Lung microvascular endothelial cell (primary cell): ENCODE measurements at regions not wholly inside any gene's neighbourhood (a gene's known extent, or its start where the extent isn't known, plus 50 kb on each side); places are given as distances from the start of the nearest gene placed in this dataset.
"Not testable (repeated sequence)": the region's sequence is repeated elsewhere in the genome, so short reads cannot be mapped to it uniquely, and the experiment has no call there.

Source experiments
- DNase-seq, 2 donors: peaks; one replicate each; pipeline versions ENCODE4 v3.0.0 to v3.0.0-alpha.2; 2010; ENCODE audit warnings: low read depth in 2 of 2

- DNase-seq, result no peak
Observed at GRCh38 chr10:6984971-6985370, 404.9 kb upstream of the PRKCQ start.

DNA sequence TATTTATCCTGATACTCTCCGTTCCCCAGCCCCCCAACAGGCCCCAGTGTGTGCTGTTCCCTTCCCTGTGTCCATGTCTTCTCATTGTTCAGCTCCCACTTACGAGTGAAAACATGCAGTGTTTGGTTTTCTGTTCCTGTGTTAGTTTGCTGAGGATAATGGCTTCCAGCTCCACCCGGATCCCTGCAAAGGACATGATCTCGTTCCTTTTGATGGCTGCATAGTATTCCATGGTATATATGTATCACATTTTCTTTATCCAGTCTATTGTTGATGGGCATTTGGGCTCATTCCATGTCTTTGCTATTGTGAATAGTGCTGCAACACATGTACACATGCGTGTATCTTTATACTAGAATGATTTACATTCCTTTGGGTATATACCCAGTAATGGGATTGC is 403.9 kb upstream of the PRKCQ start:
- DNase-seq, result not testable (repeated sequence)

DNA sequence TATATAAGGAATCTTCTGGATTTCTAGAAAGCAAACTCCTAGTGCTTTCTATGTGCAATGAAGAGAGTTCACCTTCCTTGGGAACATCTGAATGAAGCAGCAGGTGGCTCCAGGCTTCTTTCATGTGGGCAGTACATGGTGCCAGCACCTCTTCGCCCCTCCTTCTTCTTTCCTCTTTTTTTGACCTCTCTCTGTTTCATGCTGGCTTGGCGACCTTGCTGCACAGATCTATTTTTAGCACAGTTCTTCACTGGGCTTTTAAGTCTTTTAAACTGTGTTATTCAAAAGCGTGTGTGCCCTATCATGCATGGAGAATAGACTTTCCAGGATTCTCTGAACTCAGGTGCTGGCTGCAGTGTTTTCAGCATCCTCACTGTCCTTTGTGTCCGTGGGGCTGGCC is 400.3 kb upstream of the PRKCQ start:
- no peak for DNase-seq

GRCh38 chr10:6979371-6979770 is 399.3 kb upstream of the PRKCQ start:
- no peak for DNase-seq

DNA sequence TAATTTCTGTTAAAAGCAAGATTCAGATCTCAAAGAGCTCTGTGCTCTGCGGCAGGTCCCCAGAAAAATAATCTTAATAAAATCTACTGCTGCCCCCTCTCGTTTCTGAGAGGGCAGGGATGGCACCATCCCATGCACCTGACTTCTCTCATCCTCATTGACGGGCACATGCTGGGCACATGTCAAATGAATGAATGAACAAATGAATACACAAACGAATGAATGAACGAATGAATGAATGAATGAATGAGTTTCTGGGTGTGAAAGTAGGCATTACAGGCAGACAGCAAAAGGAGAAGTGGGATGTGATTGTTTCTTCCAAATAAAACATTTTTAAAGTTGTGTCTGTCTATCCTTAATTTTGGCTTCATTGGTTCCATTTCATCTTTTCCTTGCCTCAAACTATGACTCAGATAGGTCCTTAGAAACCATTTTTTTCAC is 398.1 kb upstream of the PRKCQ start:
- DNase-seq, result no peak

- DNase-seq, result no peak
Observed at GRCh38 chr10:6977398-6978186, 397.5 kb upstream of the PRKCQ start.

DNA sequence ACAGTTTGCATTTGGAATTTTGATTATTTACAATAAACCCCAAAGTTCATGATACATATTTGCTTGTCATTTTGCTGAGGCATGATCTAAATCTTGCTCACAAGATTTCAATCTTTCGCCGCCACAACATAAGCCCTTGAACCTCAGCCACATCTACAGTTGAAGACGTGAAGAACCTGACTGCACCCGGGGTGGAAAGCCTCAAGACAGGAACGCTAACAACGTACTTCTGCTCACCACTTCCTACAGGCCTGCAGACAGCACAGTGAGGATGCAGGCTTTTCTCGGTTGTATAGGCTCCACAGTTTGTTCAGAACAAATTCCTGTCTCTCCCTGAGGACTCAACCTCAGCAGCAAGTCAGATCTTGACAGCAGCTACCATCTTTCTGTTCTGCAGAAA is 393.8 kb upstream of the PRKCQ start:
- DNase-seq, result no peak

DNA sequence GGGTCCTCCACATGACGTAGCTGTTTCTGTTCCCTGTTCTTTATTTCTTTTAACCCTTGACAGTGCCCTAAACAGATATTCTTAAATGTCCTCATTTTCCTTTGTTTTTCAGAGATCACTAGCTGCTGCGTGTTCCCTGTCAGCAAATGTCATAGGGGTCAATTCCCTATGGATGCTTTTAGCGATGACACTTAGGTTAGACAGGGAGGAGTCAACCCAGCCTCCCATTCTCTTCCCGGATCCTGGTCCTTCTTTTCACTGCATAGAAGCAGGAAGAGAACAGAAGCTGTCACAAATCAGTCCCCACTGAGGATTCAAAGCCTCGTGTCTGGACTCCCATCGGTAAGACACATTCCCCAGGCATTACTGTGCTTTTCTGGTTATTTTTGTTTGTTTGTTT is 392.1 kb upstream of the PRKCQ start:
- no peak for DNase-seq

DNA sequence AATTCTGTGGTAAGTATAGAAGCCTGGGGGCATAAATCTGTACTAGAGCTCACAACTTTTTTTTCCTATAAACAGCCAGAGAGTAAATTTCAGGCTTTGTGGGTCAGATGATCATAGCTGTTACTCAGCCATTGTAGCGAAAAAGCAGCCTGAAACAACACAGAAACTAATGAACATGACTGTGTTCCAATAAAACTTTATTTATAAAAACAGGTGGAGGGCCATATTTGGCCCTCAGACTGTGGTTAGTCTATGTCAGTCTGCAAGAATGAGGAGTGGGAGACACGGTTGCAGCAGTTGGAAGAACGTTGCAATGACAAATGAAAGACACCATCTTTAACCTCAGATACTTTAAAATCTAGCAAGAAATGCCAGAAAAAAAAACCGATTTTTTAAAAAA is 389.6 kb upstream of the PRKCQ start:
- DNase-seq, result no peak

- DNase-seq, result no peak
Observed at GRCh38 chr10:6964543-6964942, 384.5 kb upstream of the PRKCQ start.

DNA sequence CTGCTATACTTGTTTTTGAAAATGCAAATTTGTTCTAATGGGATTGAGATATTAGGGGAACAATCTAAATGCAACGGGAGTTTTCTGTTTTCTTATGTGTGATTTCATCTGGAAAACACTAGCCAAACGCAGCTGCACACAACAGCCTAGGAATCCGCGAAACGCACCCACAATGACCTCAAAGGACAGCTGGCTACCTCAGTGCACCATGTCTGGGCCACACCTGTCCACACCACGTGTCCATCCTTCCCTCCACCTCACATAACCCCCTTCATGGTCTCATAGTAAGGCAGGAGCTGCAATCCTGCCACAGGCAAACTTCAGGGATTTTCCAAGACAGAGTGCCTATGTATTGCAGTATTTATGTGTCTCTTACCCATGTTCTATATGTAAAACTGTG is 382.5 kb upstream of the PRKCQ start:
- no peak for DNase-seq

DNA sequence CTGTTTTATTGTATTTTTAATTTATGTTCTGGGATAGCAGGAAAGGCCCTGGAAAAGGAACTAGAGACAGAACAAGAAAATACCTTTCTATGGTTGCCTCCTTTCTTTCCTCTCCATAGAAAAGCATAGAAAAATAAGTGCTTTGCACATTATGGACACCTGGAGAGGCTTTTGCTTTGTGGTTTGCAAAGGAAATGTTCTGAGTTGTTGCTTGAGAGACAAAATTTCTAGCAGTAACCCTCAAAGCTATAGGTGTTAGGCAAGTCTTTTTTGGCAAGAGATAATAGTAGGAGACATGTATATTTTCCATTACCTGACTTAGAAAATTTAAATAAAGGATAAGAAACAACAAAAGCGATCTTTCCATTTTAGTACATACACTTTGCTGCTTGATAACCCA is 378.6 kb upstream of the PRKCQ start:
- DNase-seq, result no peak

- DNase-seq, result no peak
Observed at GRCh38 chr10:6958254-6958653, 378.2 kb upstream of the PRKCQ start.

- DNase-seq, result no peak
Observed at GRCh38 chr10:6957851-6958250, 377.8 kb upstream of the PRKCQ start.

- no peak for DNase-seq
Observed at GRCh38 chr10:6956562-6956961, 376.5 kb upstream of the PRKCQ start.

DNA sequence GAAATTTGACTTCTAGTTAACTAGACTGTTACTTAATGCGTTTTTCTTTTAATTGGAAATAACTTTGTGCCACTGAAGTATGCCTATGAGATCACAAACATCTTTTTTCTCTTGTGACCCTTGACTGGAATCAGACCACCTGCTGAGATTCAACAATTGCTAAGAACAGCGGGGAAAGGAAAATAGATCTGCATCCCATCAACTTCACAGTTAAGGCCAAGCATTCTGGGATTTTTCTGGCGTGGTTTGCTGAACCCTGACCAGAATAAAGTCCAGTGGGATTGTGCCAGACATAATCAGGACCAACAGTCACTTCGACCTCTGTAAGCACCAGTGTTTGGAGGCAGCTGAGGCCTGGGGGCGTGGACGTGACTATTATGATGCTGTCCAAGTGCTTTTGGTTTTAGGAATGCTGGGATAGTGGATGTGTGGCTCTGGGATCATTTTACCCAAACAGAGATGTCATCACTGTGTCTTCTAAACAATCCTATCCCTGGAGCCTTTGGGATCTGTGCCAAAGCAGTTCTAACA is 373.3 kb upstream of the PRKCQ start:
- DNase-seq, result no peak

GRCh38 chr10:6951732-6952131 is 371.7 kb upstream of the PRKCQ start:
- DNase-seq, result no peak

- DNase-seq, result no peak
Observed at GRCh38 chr10:6950133-6950532, 370.1 kb upstream of the PRKCQ start.

- DNase-seq, result no peak
Observed at GRCh38 chr10:6944436-6944835, 364.4 kb upstream of the PRKCQ start.

- no peak for DNase-seq
Observed at GRCh38 chr10:6938384-6938783, 358.3 kb upstream of the PRKCQ start.

GRCh38 chr10:6936931-6937330 is 356.9 kb upstream of the PRKCQ start:
- DNase-seq, result no peak

GRCh38 chr10:6929148-6929830 is 349.2 kb upstream of the PRKCQ start:
- DNase-seq, result no peak

GRCh38 chr10:6928586-6928985 is 348.5 kb upstream of the PRKCQ start:
- no peak for DNase-seq
